ENCODE measurements at regions not wholly inside any gene's neighbourhood (a gene's known extent, or its start where the extent isn't known, plus 50 kb on each side); places are given as distances from the start of the nearest gene placed in this dataset.

- Histone ChIP-seq H3K27ac (no peak overlapping the region), H3K27me3 (no peaks in the 10 kb centered on the region), H3K4me3 (no peak overlapping the region), H3K4me1 (no peaks in the 10 kb centered on the region), H3K9me3 (no peaks in the 10 kb centered on the region), H3K36me3 (no peaks in the 10 kb centered on the region), H3K9ac (ENCODE audit: low read depth in 2 of 2, low read length in 2 of 2) (no peak overlapping the region)
- intact Hi-C loops (cut with DNase I), result no loop called here
- DNase-seq, result no peak
- TF ChIP-seq CTCF (IDR thresholded peaks at IDR 0.05), result no peak
These were observed 162.5 kb upstream of the SLITRK1 start for GRCh38 chr13:84044805-84045204.

GRCh38 chr13:84038001-84038400 lies 155.7 kb upstream of the SLITRK1 start:
- Histone ChIP-seq H3K9me3 (no peaks in the 10 kb centered on the region), H3K36me3 (no peaks in the 10 kb centered on the region), H3K9ac (ENCODE audit: low read depth in 2 of 2, low read length in 2 of 2) (no peak overlapping the region), H3K27me3 (no peaks in the 10 kb centered on the region), H3K27ac (no peak overlapping the region), H3K4me1 (no peaks in the 10 kb centered on the region), H3K4me3 (no peak overlapping the region)
- intact Hi-C loops (cut with DNase I), result no loop called here
- no peak for TF ChIP-seq CTCF (IDR thresholded peaks at IDR 0.05)
- no peak for DNase-seq

GRCh38 chr13:84032116-84032515 lies 149.8 kb upstream of the SLITRK1 start:
- Histone ChIP-seq H3K9me3 (no peaks in the 10 kb centered on the region), H3K36me3 (no peaks in the 10 kb centered on the region), H3K9ac (ENCODE audit: low read depth in 2 of 2, low read length in 2 of 2) (no peak overlapping the region)

GRCh38 chr13:84031120-84031519 lies 148.8 kb upstream of the SLITRK1 start:
- H3K9me3 ChIP-seq, result no peaks in the 10 kb centered on the region

More at GRCh38 chr13:84032116-84032515, 149.8 kb upstream of the SLITRK1 start:
- intact Hi-C loops (cut with DNase I), result no loop called here
- no peak for TF ChIP-seq CTCF (IDR thresholded peaks at IDR 0.05)
- Histone ChIP-seq H3K4me1 (no peaks in the 10 kb centered on the region), H3K4me3 (no peak overlapping the region), H3K27me3 (no peaks in the 10 kb centered on the region), H3K27ac (no peak overlapping the region)
- DNase-seq, result no peak

GRCh38 chr13:84029396-84029795 lies 147.1 kb upstream of the SLITRK1 start:
- Histone ChIP-seq H3K27ac (no peak overlapping the region), H3K9me3 (no peaks in the 10 kb centered on the region), H3K36me3 (no peaks in the 10 kb centered on the region), H3K4me3 (no peak overlapping the region), H3K27me3 (no peaks in the 10 kb centered on the region), H3K4me1 (no peaks in the 10 kb centered on the region), H3K9ac (ENCODE audit: low read depth in 2 of 2, low read length in 2 of 2) (no peak overlapping the region)
- no peak for DNase-seq
- intact Hi-C loops (cut with DNase I), result no loop called here
- TF ChIP-seq CTCF (IDR thresholded peaks at IDR 0.05), result no peak

More at GRCh38 chr13:84031120-84031519, 148.8 kb upstream of the SLITRK1 start:
- no peak for DNase-seq
- no peak overlapping the region for H3K27ac ChIP-seq
- no peaks in the 10 kb centered on the region for H3K4me1 ChIP-seq
- H3K9ac ChIP-seq (ENCODE audit: low read depth in 2 of 2, low read length in 2 of 2), result no peak overlapping the region
- no peaks in the 10 kb centered on the region for H3K36me3 ChIP-seq
- intact Hi-C loops (cut with DNase I), result no loop called here
- H3K27me3 ChIP-seq, result no peaks in the 10 kb centered on the region
- no peak for TF ChIP-seq CTCF (IDR thresholded peaks at IDR 0.05)
- H3K4me3 ChIP-seq, result no peak overlapping the region

GRCh38 chr13:84025824-84026223 lies 143.6 kb upstream of the SLITRK1 start:
- no peak for TF ChIP-seq CTCF (IDR thresholded peaks at IDR 0.05)

More at GRCh38 chr13:84025824-84026223, 143.6 kb upstream of the SLITRK1 start:
- Histone ChIP-seq H3K36me3 (no peaks in the 10 kb centered on the region), H3K27ac (no peak overlapping the region), H3K27me3 (no peaks in the 10 kb centered on the region), H3K4me1 (no peaks in the 10 kb centered on the region), H3K9ac (ENCODE audit: low read depth in 2 of 2, low read length in 2 of 2) (no peak overlapping the region), H3K9me3 (no peaks in the 10 kb centered on the region), H3K4me3 (no peak overlapping the region)
- intact Hi-C loops (cut with DNase I), result no loop called here
- DNase-seq, result no peak
